GM23248 (cell line): ENCODE measurements at regions not wholly inside any gene's neighbourhood (a gene's known extent, or its start where the extent isn't known, plus 50 kb on each side); places are given as distances from the start of the nearest gene placed in this dataset.

Source experiments
- DNase-seq: peaks from one replicate; pipeline ENCODE4 v3.0.0-alpha.2; 2015
- H2AFZ ChIP-seq: fragments of 200-600 bp; sonication (generic); 2 replicates; pipeline ENCODE4 v1.6.1; 2016; ENCODE audit warnings: antibody characterized with exemption
- H3F3A ChIP-seq: fragments of 200-600 bp; sonication (generic); 2 replicates; pipeline ENCODE4 v1.6.1; 2016; ENCODE audit warnings: mild to moderate bottlenecking, antibody characterized with exemption, mixed run types; ENCODE audit not compliant: insufficient read depth
- H3K27ac ChIP-seq: fragments of 200-600 bp; sonication (generic); 2 replicates; pipeline ENCODE4 v1.5.1; 2016; ENCODE audit warnings: mild to moderate bottlenecking
- H3K27me3 ChIP-seq: fragments of 200-600 bp; sonication (generic); replicated peaks from 2 replicates; pipeline ENCODE4 v1.6.1; 2016; ENCODE audit warnings: mild to moderate bottlenecking; ENCODE audit not compliant: insufficient read depth
- H3K36me3 ChIP-seq: fragments of 200-600 bp; sonication (generic); 2 replicates; pipeline ENCODE4 v1.6.1; 2016; ENCODE audit warnings: low read depth, mild to moderate bottlenecking
- H3K4me1 ChIP-seq: fragments of 200-600 bp; sonication (generic); 2 replicates; pipeline ENCODE4 v1.6.1; 2016; ENCODE audit warnings: mild to moderate bottlenecking; ENCODE audit not compliant: insufficient read depth
- H3K4me2 ChIP-seq: fragments of 200-600 bp; sonication (generic); one replicate; pipeline ENCODE4 v1.6.1; 2016; ENCODE audit warnings: mild to moderate bottlenecking; ENCODE audit not compliant: unreplicated experiment
- H3K4me3 ChIP-seq: fragments of 200-600 bp; sonication (generic); 2 replicates; pipeline ENCODE4 v1.5.1; 2016; ENCODE audit warnings: mild to moderate bottlenecking
- H3K79me2 ChIP-seq: fragments of 200-600 bp; sonication (generic); 2 replicates; pipeline ENCODE4 v1.6.1; 2016; ENCODE audit warnings: mild to moderate bottlenecking; ENCODE audit not compliant: insufficient read depth
- H3K9ac ChIP-seq: fragments of 200-600 bp; sonication (generic); 2 replicates; pipeline ENCODE4 v1.6.1; 2016; ENCODE audit warnings: mild to moderate bottlenecking
- H3K9me2 ChIP-seq: fragments of 200-600 bp; sonication (generic); 2 replicates; pipeline ENCODE4 v1.6.1; 2016; ENCODE audit warnings: mixed run types, mild to moderate bottlenecking, moderate library complexity; ENCODE audit not compliant: insufficient read depth
- H3K9me3 ChIP-seq: fragments of 200-600 bp; sonication (generic); one replicate; pipeline ENCODE4 v1.6.1; 2017; ENCODE audit warnings: low read depth
- H4K20me1 ChIP-seq: fragments of 200-600 bp; sonication (generic); 2 replicates; pipeline ENCODE4 v1.6.0; 2016; ENCODE audit not compliant: insufficient read depth
- EZH2 ChIP-seq: fragments of 200-600 bp; sonication (generic); IDR thresholded peaks from 2 replicates; pipeline ENCODE4 v1.6.1; 2018; ENCODE audit warnings: antibody characterized with exemption, mild to moderate bottlenecking; ENCODE audit not compliant: insufficient read depth, poor library complexity, severe bottlenecking
- EZH2phosphoT487 ChIP-seq: fragments of 200-600 bp; sonication (generic); IDR thresholded peaks from 2 replicates; pipeline ENCODE4 v1.6.1; 2018; ENCODE audit warnings: antibody characterized with exemption, moderate library complexity, mild to moderate bottlenecking, low read depth; ENCODE audit not compliant: insufficient read depth
- WGBS, 2 experiments: methylation state at CpG; one replicate each; pipeline ENCODE4 v1.1.6; 2015 to 2017; ENCODE audit warnings: low lambda C conversion rate in 2 of 2, low coverage in 1 of 2; ENCODE audit errors: missing lambda C conversion rate in 2 of 2; 5-methylcytosine and 5-hydroxymethylcytosine counted together
- in situ Hi-C: fragments of 300-500 bp; cut with MboI; formaldehyde crosslinking; loops from 2 replicates; pipeline ENCODE4 v1.15.0; 2020

GRCh38 chr13:44869167-44869566, 120.1 kb downstream of the NUFIP1 start:
- Histone ChIP-seq H3K36me3 (no peaks in the 10 kb centered on the region), H3K9me2 (no peaks in the 10 kb centered on the region), H3K79me2 (no peaks in the 10 kb centered on the region), H3K9me3 (no peaks in the 10 kb centered on the region), H3K4me3 (no peak overlapping the region), H2AFZ (no peak overlapping the region), H3K9ac (no peak overlapping the region), H3K27me3 (no peaks in the 10 kb centered on the region), H3K4me2 (no peak overlapping the region), H4K20me1 (no peaks in the 10 kb centered on the region), H3F3A (no peaks in the 10 kb centered on the region), H3K4me1 (no peaks in the 10 kb centered on the region), H3K27ac (no peak overlapping the region)
- TF ChIP-seq EZH2phosphoT487 (no peak), EZH2 (no peak)
- no peak for DNase-seq
- in situ Hi-C loops, result no loop called here
- WGBS, 2 experiments, result 84 to 85% methylated on average over 7 of the region's 7 CpGs

- Histone ChIP-seq H3F3A (no peaks in the 10 kb centered on the region), H3K4me3 (no peak overlapping the region), H3K9me2 (no peaks in the 10 kb centered on the region), H2AFZ (no peak overlapping the region), H4K20me1 (no peaks in the 10 kb centered on the region), H3K9me3 (no peaks in the 10 kb centered on the region), H3K36me3 (no peaks in the 10 kb centered on the region), H3K4me2 (no peak overlapping the region), H3K27me3 (no peaks in the 10 kb centered on the region), H3K27ac (no peak overlapping the region), H3K79me2 (no peaks in the 10 kb centered on the region), H3K4me1 (no peaks in the 10 kb centered on the region), H3K9ac (no peak overlapping the region)
- in situ Hi-C loops, result no loop called here
- TF ChIP-seq EZH2phosphoT487, result no peak
- DNase-seq, result no peak
- 86 to 92% methylated on average over 3 of the region's 3 CpGs for WGBS, 2 experiments
Measured at GRCh38 chr13:44868397-44868796, 120.9 kb downstream of the NUFIP1 start.

- H3K9me2 ChIP-seq, result no peaks in the 10 kb centered on the region
- DNase-seq, result no peak
- no peaks in the 10 kb centered on the region for H3K4me1 ChIP-seq
- H3K4me2 ChIP-seq, result no peak overlapping the region
- in situ Hi-C loops, result no loop called here
- no peak overlapping the region for H3K27ac ChIP-seq
- no peaks in the 10 kb centered on the region for H3F3A ChIP-seq
- H3K36me3 ChIP-seq, result no peaks in the 10 kb centered on the region
- no peak overlapping the region for H3K9ac ChIP-seq
- no peaks in the 10 kb centered on the region for H3K9me3 ChIP-seq
- no peaks in the 10 kb centered on the region for H3K27me3 ChIP-seq
- 67 to 77% methylated on average over 9 of the region's 9 CpGs for WGBS, 2 experiments
- TF ChIP-seq EZH2 (no peak), EZH2phosphoT487 (no peak)
- H3K79me2 ChIP-seq, result no peaks in the 10 kb centered on the region
- H2AFZ ChIP-seq, result no peak overlapping the region
- no peaks in the 10 kb centered on the region for H4K20me1 ChIP-seq
- H3K4me3 ChIP-seq, result no peak overlapping the region
Measured at GRCh38 chr13:44867825-44868224, 121.4 kb downstream of the NUFIP1 start.

- 79 to 81% methylated on average over 4 of the region's 4 CpGs for WGBS, 2 experiments
- no peaks in the 10 kb centered on the region for H3K9me3 ChIP-seq
- H3K9ac ChIP-seq, result no peak overlapping the region
- H3K36me3 ChIP-seq, result no peaks in the 10 kb centered on the region
- in situ Hi-C loops, result no loop called here
- no peaks in the 10 kb centered on the region for H4K20me1 ChIP-seq
- no peak overlapping the region for H3K4me2 ChIP-seq
- no peak overlapping the region for H3K27ac ChIP-seq
- H3K27me3 ChIP-seq, result no peaks in the 10 kb centered on the region
- no peak overlapping the region for H3K4me3 ChIP-seq
- no peak overlapping the region for H2AFZ ChIP-seq
- DNase-seq, result no peak
- H3F3A ChIP-seq, result no peaks in the 10 kb centered on the region
- no peaks in the 10 kb centered on the region for H3K79me2 ChIP-seq
- H3K4me1 ChIP-seq, result no peaks in the 10 kb centered on the region
- no peaks in the 10 kb centered on the region for H3K9me2 ChIP-seq
- TF ChIP-seq EZH2, result no peak
- no peak for TF ChIP-seq EZH2phosphoT487
Measured at GRCh38 chr13:44866411-44866911, 122.8 kb downstream of the NUFIP1 start.
